ENCODE measurements at regions not wholly inside any gene's neighbourhood (a gene's known extent, or its start where the extent isn't known, plus 50 kb on each side); places are given as distances from the start of the nearest gene placed in this dataset.
"Not testable (repeated sequence)": the region's sequence is repeated elsewhere in the genome, so short reads cannot be mapped to it uniquely, and the experiment has no call there.

DNA sequence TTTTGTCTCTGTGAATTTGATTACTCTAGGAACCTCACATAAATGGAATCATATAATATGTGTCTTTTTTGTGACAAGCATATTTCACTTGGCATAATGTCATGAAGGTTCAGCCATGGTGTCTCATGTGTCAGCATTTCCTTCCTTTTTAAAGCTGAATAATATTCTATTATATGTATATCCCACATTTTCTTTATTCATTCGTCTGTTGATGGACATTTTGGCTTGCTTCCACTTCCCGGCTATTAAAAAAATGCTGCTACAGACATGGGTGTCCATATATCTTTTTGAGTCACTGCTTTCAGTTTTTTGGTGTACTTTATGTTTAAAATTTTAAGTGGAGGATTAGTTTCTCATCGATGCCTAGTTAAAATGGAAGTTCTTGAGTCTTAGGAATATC lies 59.8 kb upstream of the C5orf63 start:
- CTCF ChIA-PET, result no interaction called here

DNA sequence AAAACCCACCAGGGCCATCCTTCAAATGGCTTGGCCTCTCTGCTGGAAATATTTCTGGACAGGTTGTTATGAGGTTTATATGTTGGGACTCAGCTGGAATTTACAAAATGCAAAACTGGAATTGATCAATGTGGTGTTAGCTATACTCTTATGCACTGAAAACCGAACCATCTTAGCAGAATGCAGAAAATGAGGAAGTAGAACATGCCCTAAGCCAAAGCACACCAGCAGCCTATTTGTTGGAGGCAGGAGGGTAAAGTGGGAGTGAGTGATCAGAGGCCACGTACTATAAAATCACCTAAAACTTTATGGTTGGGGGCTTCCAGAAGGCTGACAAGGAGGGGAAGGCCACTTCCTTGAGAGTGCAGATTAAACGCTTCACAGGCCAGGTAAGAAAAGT lies 63.6 kb upstream of the C5orf63 start:
- no peaks in the 10 kb centered on the region for H3K36me3 Mint-ChIP-seq (ENCODE audit: low read depth)
- CTCF ChIA-PET, result no interaction called here
- no peak for DNase-seq
- no peak overlapping the region for H3K27ac Mint-ChIP-seq
- H3K9me3 Mint-ChIP-seq, result no peaks in the 10 kb centered on the region
- intact Hi-C loops (cut with micrococcal nuclease), result no loop called here
- peaks cover 4% of the 10 kb centered on the region for H3K27me3 Mint-ChIP-seq (ENCODE audit: low read depth)
- no peaks in the 10 kb centered on the region for H3K4me1 Mint-ChIP-seq (ENCODE audit: low read depth)
- no peak overlapping the region for H3K4me3 Mint-ChIP-seq

More for the DNA sequence above, 59.8 kb upstream of the C5orf63 start:
- no peak for DNase-seq
- intact Hi-C loops (cut with micrococcal nuclease), result no loop called here
- H3K27ac Mint-ChIP-seq, result no peak overlapping the region
- no peaks in the 10 kb centered on the region for H3K36me3 Mint-ChIP-seq (ENCODE audit: low read depth)
- H3K4me1 Mint-ChIP-seq (ENCODE audit: low read depth), result no peaks in the 10 kb centered on the region
- H3K9me3 Mint-ChIP-seq, result no peaks in the 10 kb centered on the region
- H3K27me3 Mint-ChIP-seq (ENCODE audit: low read depth), result peaks cover 1% of the 10 kb centered on the region
- H3K4me3 Mint-ChIP-seq, result no peak overlapping the region

DNA sequence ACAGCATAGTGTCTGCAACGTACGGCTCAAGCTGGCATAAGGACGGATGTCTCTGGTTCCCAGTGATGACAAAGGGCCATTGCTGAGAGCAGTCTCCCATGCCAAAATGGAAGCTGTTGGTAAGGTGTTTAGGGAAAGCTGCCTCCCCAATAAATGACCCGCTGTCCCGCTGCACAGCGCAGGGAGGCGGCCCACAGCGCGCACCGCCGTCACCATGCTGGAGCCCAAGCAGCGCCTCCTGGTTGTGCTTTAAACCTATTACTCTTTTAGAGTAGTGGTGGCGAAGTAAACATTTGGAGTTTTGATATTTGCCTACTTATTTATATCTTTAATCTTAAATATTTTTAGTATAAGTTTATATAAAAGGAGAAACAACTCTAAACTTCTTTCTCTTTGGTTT lies 70.4 kb upstream of the C5orf63 start:
- CTCF ChIA-PET, result no interaction called here
- H3K36me3 Mint-ChIP-seq (ENCODE audit: low read depth), result no peaks in the 10 kb centered on the region
- H3K4me1 Mint-ChIP-seq (ENCODE audit: low read depth), result no peaks in the 10 kb centered on the region
- peaks cover 2% of the 10 kb centered on the region for H3K9me3 Mint-ChIP-seq
- H3K27ac Mint-ChIP-seq, result no peak overlapping the region
- intact Hi-C loops (cut with micrococcal nuclease), result no loop called here
- no peak for DNase-seq
- H3K4me3 Mint-ChIP-seq, result no peak overlapping the region
- peaks cover 3% of the 10 kb centered on the region for H3K27me3 Mint-ChIP-seq (ENCODE audit: low read depth)

DNA sequence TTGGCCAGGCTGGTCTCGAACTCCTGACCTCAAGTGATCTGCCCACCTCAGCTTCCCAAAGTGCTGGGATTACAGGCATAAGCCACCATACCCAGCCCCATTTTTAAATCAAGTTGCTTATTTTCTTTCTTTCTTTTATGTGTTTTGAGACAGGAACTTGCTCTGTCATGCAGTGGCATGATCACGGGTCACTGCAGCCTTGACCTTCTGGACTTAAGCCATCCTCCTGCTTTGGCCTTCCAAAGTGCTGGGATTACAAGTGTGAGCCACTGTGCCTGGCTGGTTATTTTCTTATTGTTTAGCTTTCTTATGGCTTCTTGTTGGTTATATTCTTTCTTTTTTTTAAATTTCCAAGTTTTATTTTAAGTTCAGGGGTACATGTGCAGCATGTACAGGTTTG lies 79.7 kb upstream of the C5orf63 start:
- Mint-ChIP-seq H3K36me3 (ENCODE audit: low read depth) (no peaks in the 10 kb centered on the region), H3K27me3 (ENCODE audit: low read depth) (no peaks in the 10 kb centered on the region), H3K27ac (no peak overlapping the region), H3K4me1 (ENCODE audit: low read depth) (no peaks in the 10 kb centered on the region), H3K9me3 (peaks cover 13% of the 10 kb centered on the region), H3K4me3 (no peak overlapping the region)
- intact Hi-C loops (cut with micrococcal nuclease), result no loop called here
- CTCF ChIA-PET, result no interaction called here
- no peak for DNase-seq

DNA sequence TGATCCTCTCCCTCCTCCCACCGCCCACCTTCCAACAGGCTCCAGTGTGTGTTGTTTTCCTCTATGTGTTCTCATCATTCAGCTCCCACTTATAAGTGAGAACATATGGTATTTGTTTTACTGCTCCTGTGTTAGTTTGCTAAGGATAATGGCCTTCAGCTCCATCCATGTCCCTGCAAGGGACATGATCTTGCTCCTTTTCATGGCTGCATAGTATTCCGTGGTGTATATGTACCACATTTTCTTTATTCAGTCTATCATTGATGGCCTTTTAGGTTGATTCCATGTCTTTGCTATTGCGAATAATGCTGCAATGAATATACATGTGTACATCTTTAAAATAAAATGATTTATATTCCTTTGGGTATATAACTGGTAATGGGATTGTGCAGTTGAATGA lies 80.2 kb upstream of the C5orf63 start:
- no peak for DNase-seq
- H3K4me3 Mint-ChIP-seq, result no peak overlapping the region
- H3K4me1 Mint-ChIP-seq (ENCODE audit: low read depth), result no peaks in the 10 kb centered on the region
- CTCF ChIA-PET, result no interaction called here
- no peak overlapping the region for H3K27ac Mint-ChIP-seq
- H3K9me3 Mint-ChIP-seq, result peaks cover 14% of the 10 kb centered on the region
- peaks cover under 1% of the 10 kb centered on the region for H3K27me3 Mint-ChIP-seq (ENCODE audit: low read depth)
- no peaks in the 10 kb centered on the region for H3K36me3 Mint-ChIP-seq (ENCODE audit: low read depth)
- intact Hi-C loops (cut with micrococcal nuclease), result no loop called here

DNA sequence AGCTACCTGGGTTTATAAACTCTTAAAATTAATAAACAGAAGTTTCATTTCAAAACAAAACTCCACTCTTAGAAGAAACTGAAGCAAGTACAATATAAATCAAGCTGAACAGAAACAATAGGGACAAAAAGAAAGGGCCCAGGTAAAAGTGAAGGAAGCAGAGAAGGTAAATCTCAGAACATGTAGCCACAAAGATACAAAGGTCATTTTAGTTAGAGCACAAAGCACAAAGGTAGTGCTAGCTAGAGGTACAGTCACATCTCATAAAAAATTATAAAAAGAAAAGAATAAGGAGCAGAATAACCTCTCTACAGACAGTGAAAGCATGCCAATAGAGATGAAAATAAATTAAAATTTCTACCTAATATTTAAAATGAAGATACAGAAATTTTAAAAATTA lies 90.4 kb upstream of the C5orf63 start:
- DNase-seq, result no peak
- CTCF ChIA-PET, result no interaction called here
- intact Hi-C loops (cut with micrococcal nuclease), result no loop called here
- Mint-ChIP-seq H3K36me3 (ENCODE audit: low read depth) (no peaks in the 10 kb centered on the region), H3K4me1 (ENCODE audit: low read depth) (no peaks in the 10 kb centered on the region), H3K4me3 (no peak overlapping the region), H3K9me3 (peaks cover under 1% of the 10 kb centered on the region), H3K27me3 (ENCODE audit: low read depth) (peaks cover 8% of the 10 kb centered on the region), H3K27ac (no peak overlapping the region)

DNA sequence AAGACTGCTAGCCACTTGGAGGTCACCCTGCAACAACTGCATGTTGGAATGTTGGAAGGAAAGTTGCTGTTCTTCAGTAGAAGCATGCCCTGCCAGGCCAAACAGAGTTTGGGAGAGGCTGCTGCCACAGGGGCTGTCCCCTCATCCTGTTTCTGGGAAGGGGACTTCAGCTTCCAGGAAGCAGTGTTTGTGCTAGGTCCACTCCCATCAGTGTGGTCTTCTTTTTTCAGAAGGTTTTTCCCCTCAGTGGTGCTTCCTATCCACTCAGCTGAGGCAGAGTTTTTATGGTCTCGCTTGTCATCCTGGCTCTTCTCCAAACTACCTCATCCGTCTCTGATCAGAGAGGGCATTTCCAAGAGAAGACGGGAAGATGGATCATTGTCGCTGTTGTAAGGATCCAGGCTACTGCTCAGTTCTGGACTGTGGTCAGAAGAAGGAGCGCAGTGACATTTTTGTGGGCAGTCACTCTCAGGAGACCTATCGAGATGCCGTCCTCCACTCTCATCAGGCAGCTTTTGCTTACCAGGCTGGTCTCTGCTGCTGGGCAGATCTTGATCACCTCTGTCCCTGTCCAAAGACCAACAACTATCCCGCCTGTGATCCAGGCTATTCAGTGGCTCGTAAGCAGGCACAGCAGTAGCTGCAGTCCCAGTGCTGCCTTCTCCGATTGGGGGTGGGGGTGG lies 97.8 kb upstream of the C5orf63 start:
- peaks cover 7% of the 10 kb centered on the region for H3K9me3 Mint-ChIP-seq
- H3K4me1 Mint-ChIP-seq (ENCODE audit: low read depth), result no peaks in the 10 kb centered on the region
- CTCF ChIA-PET, result interaction anchor here (0.6 kb wide), 1 partner anchor 528 kb away, joined by 3 read pairs; no protein-coding TSS in a partner anchor
- no peaks in the 10 kb centered on the region for H3K36me3 Mint-ChIP-seq (ENCODE audit: low read depth)
- H3K27me3 Mint-ChIP-seq (ENCODE audit: low read depth), result peaks cover 2% of the 10 kb centered on the region
- no peak overlapping the region for H3K4me3 Mint-ChIP-seq
- no peak overlapping the region for H3K27ac Mint-ChIP-seq
- DNase-seq, result no peak
- intact Hi-C loops (cut with micrococcal nuclease), result no loop called here

DNA sequence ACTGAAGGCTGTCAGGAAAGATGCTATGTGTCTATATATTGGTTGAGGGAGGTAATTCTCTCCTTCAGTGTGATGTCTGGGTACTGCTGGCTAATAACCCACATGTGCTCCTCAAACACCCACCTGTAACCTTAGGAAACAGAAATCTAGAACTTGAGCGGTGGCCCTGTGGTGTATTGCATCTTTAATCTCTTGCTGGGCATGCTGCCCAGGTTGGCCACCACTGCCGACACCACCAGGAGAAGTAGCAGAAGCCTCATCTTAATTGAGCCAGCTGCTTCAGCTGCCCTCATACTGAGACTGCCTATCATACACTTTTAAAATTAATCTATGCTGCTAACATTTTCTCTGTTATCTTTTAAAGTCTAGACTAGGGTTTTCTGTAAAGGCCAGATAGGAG lies 103.5 kb upstream of the C5orf63 start:
- Mint-ChIP-seq H3K36me3 (ENCODE audit: low read depth) (no peaks in the 10 kb centered on the region), H3K9me3 (peaks cover 7% of the 10 kb centered on the region), H3K4me3 (no peak overlapping the region), H3K4me1 (ENCODE audit: low read depth) (no peaks in the 10 kb centered on the region), H3K27me3 (ENCODE audit: low read depth) (peaks cover 5% of the 10 kb centered on the region), H3K27ac (no peak overlapping the region)
- intact Hi-C loops (cut with micrococcal nuclease), result no loop called here
- CTCF ChIA-PET, result no interaction called here
- no peak for DNase-seq

DNA sequence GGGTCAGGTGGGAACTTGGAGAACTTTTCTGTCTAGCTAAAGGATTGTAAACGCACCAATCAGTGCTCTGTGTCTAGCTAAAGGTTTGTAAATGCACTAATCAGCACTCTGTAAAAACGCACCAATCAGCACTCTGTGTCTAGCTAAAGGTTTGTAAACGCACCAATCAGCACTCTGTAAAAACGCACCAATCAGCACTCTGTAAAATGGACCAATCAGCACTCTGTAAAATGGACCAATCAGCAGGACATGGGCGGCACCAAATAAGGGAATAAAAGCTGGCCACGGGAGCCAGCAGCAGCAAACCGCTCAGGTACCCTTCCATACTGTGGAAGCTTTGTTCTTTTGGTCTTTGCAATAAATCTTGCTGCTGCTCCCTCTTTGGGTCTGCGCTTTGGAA lies 108.0 kb upstream of the MEGF10 start:
- intact Hi-C loops (cut with micrococcal nuclease); H3K4me3 Mint-ChIP-seq; H3K4me1 Mint-ChIP-seq (ENCODE audit: low read depth); H3K9me3 Mint-ChIP-seq; H3K27me3 Mint-ChIP-seq (ENCODE audit: low read depth); DNase-seq; H3K36me3 Mint-ChIP-seq (ENCODE audit: low read depth); H3K27ac Mint-ChIP-seq: not testable (repeated sequence)
- CTCF ChIA-PET, result interaction anchor here (0.5 kb wide), 1 partner anchor 389 kb away, joined by 4 read pairs; no protein-coding TSS in a partner anchor

DNA sequence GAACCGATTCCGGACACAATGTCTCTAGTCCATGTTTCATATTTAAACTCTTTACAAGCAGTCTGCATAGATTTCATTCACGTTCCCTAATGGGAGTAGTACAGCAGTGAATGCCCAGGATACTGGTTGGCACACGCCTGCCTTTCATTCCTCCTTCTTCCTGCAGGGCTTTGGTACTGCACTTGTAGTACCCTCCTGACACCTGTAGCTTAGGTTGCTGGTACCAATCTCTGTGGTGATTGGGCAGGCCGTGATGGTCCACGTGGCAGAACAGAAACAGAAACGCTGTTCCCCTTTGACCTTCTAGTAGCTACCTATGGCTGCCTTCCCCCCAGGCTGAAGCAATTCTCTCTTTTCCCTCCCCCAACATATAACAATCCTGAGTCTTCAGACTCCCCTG lies 107.3 kb upstream of the MEGF10 start:
- no peak for DNase-seq
- intact Hi-C loops (cut with micrococcal nuclease), result no loop called here
- Mint-ChIP-seq H3K27me3 (ENCODE audit: low read depth) (peaks cover 2% of the 10 kb centered on the region), H3K27ac (no peak overlapping the region), H3K4me1 (ENCODE audit: low read depth) (no peaks in the 10 kb centered on the region), H3K4me3 (no peak overlapping the region), H3K36me3 (ENCODE audit: low read depth) (no peaks in the 10 kb centered on the region), H3K9me3 (no peaks in the 10 kb centered on the region)
- CTCF ChIA-PET, result no interaction called here

DNA sequence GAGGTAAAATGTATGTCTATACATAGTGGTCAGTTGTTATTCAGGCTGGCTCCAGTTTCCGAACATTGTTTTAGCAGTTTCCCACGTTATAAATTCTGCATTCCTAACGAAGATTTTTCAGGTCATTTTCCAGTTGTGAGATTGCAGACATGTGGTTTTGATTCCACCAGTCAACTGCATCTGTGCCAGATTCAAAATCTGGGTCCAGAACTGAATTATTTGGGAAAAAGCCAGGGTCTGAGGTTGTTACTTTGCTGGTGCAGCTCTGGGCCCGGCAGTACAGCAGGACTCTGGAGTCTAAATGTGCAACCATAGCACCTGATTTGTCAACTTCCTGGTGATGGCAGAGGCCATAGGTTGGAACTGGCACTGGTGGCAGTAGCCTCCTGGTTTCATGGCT lies 105.7 kb upstream of the MEGF10 start:
- Mint-ChIP-seq H3K27ac (no peak overlapping the region), H3K36me3 (ENCODE audit: low read depth) (no peaks in the 10 kb centered on the region), H3K27me3 (ENCODE audit: low read depth) (peaks cover 2% of the 10 kb centered on the region), H3K4me3 (no peak overlapping the region), H3K9me3 (no peaks in the 10 kb centered on the region), H3K4me1 (ENCODE audit: low read depth) (no peaks in the 10 kb centered on the region)
- intact Hi-C loops (cut with micrococcal nuclease), result no loop called here
- CTCF ChIA-PET, result interaction anchor here (0.6 kb wide), 1 partner anchor 155 kb away, joined by 4 read pairs; no protein-coding TSS in a partner anchor
- no peak for DNase-seq

DNA sequence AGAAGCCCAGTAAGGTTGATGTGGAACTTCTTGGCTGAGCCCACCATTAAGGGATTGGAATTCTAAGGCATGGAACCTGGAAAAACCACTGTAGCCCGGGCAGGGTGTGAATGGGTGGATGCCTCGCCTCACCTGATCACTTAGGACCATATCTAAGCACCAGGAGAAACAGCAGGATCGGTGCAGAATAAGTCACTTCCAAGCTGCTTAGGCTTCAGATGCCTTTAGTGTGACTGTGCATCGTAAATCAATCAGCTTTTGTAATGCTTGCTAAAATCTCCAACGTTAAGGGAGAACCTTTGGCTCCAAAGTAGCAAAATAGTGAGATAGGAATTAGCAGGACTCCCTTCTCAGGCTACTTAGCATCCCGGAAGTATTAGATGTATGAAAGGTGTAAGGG lies 103.9 kb upstream of the MEGF10 start:
- H3K36me3 Mint-ChIP-seq (ENCODE audit: low read depth), result no peaks in the 10 kb centered on the region
- DNase-seq, result no peak
- H3K27ac Mint-ChIP-seq, result no peak overlapping the region
- no peaks in the 10 kb centered on the region for H3K9me3 Mint-ChIP-seq
- intact Hi-C loops (cut with micrococcal nuclease), result no loop called here
- CTCF ChIA-PET, result interaction anchor here (0.5 kb wide), 1 partner anchor 207 kb away, joined by 3 read pairs; no protein-coding TSS in a partner anchor
- no peaks in the 10 kb centered on the region for H3K27me3 Mint-ChIP-seq (ENCODE audit: low read depth)
- H3K4me1 Mint-ChIP-seq (ENCODE audit: low read depth), result no peaks in the 10 kb centered on the region
- no peak overlapping the region for H3K4me3 Mint-ChIP-seq

DNA sequence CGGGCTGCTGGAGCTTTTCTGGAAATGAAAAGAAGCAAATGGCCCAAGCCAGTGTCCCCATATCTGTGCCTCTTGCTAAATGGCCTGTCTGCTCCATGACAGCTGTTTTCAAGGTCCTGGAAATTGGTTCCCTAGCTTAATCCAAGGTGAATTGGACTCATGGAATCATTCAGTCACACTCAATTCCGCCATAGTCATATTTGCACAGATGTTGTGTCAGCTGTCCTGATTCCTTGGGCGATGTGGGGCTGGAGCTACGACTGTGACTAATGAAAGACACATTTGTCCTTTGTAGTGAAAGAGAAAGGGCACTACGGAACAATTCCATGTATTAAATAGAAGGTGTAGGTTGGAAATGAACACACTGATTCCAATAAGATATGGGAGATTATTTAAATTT lies 102.9 kb upstream of the MEGF10 start:
- Mint-ChIP-seq H3K4me1 (ENCODE audit: low read depth) (no peaks in the 10 kb centered on the region), H3K27me3 (ENCODE audit: low read depth) (no peaks in the 10 kb centered on the region), H3K4me3 (no peak overlapping the region), H3K9me3 (no peaks in the 10 kb centered on the region), H3K36me3 (ENCODE audit: low read depth) (no peaks in the 10 kb centered on the region), H3K27ac (no peak overlapping the region)
- CTCF ChIA-PET, result no interaction called here
- intact Hi-C loops (cut with micrococcal nuclease), result no loop called here
- no peak for DNase-seq
